H1 (cell line): ENCODE measurements at regions not wholly inside any gene's neighbourhood (a gene's known extent, or its start where the extent isn't known, plus 50 kb on each side); places are given as distances from the start of the nearest gene placed in this dataset.

Experiments used
- CTCF ChIA-PET: fragments of 300-600 bp; sonication (Branson Sonifier 250); formaldehyde crosslinking; loops from one replicate; lab custom pipeline; 2021; ENCODE audit not compliant: partially characterized antibody; lab: Charles Lee
- POLR2A ChIA-PET: fragments of 300-600 bp; sonication (Branson Sonifier 250); formaldehyde crosslinking; loops from one replicate; lab custom pipeline; 2021; ENCODE audit warnings: inconsistent platforms; ENCODE audit not compliant: partially characterized antibody; lab: Charles Lee
- DNase-seq, 2 experiments: peaks; one replicate each; pipeline versions ENCODE4 v3.0.0 to v3.0.0-alpha.2; 2010 to 2022; ENCODE audit warnings: low spot score in 2 of 2, low read depth in 1 of 2, mixed read lengths in 1 of 2
- FAIRE-seq: peaks from 2 replicates; lab custom pipeline; 2011; peaks lifted over from hg19 to GRCh38; lab: Jason Lieb, UNC
- H2AFZ ChIP-seq: 2 replicates; pipeline ENCODE4 v1.8.1; 2012; ENCODE audit warnings: low read length, inconsistent platforms
- H2AK5ac ChIP-seq: 2 replicates; pipeline ENCODE4 v1.6.1; 2013; ENCODE audit warnings: low read depth, low read length
- H2BK120ac ChIP-seq: replicated peaks from 2 replicates; pipeline ENCODE3; 2013; ENCODE audit warnings: low read depth, low read length, inconsistent platforms
- H2BK12ac ChIP-seq: 2 replicates; pipeline ENCODE4 v1.6.1; 2013; ENCODE audit warnings: low read depth, low read length
- H2BK15ac ChIP-seq: 2 replicates; pipeline ENCODE4 v1.6.1; 2013; ENCODE audit warnings: low read length
- H2BK20ac ChIP-seq: 2 replicates; pipeline ENCODE4 v1.6.1; 2013; ENCODE audit warnings: low read length
- H2BK5ac ChIP-seq: 2 replicates; pipeline ENCODE4 v1.6.1; 2013; ENCODE audit warnings: low read depth, low read length
- H3K14ac ChIP-seq: 2 replicates; pipeline ENCODE4 v1.6.1; 2013; ENCODE audit warnings: inconsistent platforms; ENCODE audit not compliant: insufficient read length
- H3K18ac ChIP-seq: 2 replicates; pipeline ENCODE4 v1.6.1; 2013; ENCODE audit warnings: low read length; ENCODE audit errors: extremely low read depth
- H3K23ac ChIP-seq: 2 replicates; pipeline ENCODE4 v1.6.1; 2013; ENCODE audit warnings: inconsistent platforms; ENCODE audit not compliant: insufficient read length
- H3K23me2 ChIP-seq: 2 replicates; pipeline ENCODE4 v1.6.1; 2013; ENCODE audit warnings: low read depth, low read length
- H3K27ac ChIP-seq: 2 replicates; pipeline ENCODE4 v1.6.1; 2011; ENCODE audit warnings: low read depth, low read length, inconsistent platforms
- H3K27me3 ChIP-seq, 4 experiments: replicated peaks in 1 of 4; 1 replicate in 1 of 4; 2 replicates in 3 of 4; pipeline versions ENCODE4 v1.6.1 to v1.8.1; 2011 to 2013; ENCODE audit warnings: low read length in 3 of 4, mild to moderate bottlenecking in 3 of 4, inconsistent platforms in 2 of 4, mixed read lengths in 2 of 4, moderate library complexity in 1 of 4; ENCODE audit not compliant: control insufficient read depth in 3 of 4, insufficient read depth in 3 of 4; ENCODE audit errors: extremely low read depth in 1 of 4
- H3K36me3 ChIP-seq, 4 experiments: 2 replicates each; pipeline versions ENCODE4 v1.6.1 to v1.8.1; 2011 to 2013; ENCODE audit warnings: mild to moderate bottlenecking in 4 of 4, low read length in 3 of 4, moderate library complexity in 2 of 4, control low read depth in 1 of 4, inconsistent platforms in 1 of 4; ENCODE audit not compliant: insufficient read depth in 4 of 4, control insufficient read depth in 2 of 4
- H3K4ac ChIP-seq: replicated peaks from 2 replicates; pipeline ENCODE3; 2013; ENCODE audit warnings: low read length, low read depth, mixed read lengths, inconsistent platforms; ENCODE audit not compliant: insufficient read length
- H3K4me1 ChIP-seq, 4 experiments: replicated peaks in 1 of 4; 1 replicate in 1 of 4; 2 replicates in 3 of 4; pipeline versions ENCODE4 v1.6.1 to v1.8.1; 2011 to 2013; ENCODE audit warnings: low read length in 3 of 4, inconsistent platforms in 2 of 4, mixed read lengths in 1 of 4; ENCODE audit not compliant: insufficient read depth in 4 of 4, control insufficient read depth in 3 of 4
- H3K4me2 ChIP-seq, 2 experiments: 2 replicates each; pipeline versions ENCODE4 v1.6.1 to v1.8.1; 2011 to 2013; ENCODE audit warnings: low read depth in 2 of 2, low read length in 2 of 2, control low read depth in 1 of 2, inconsistent platforms in 1 of 2, mild to moderate bottlenecking in 1 of 2; ENCODE audit not compliant: insufficient read depth in 1 of 2
- H3K4me3 ChIP-seq, 4 experiments: fragments of 200-600, 300-600 bp in 1 of 4; sonication (generic), shearing (Covaris generic), sonication (Bioruptor Twin) in 1 of 4; 2 replicates each; pipeline versions ENCODE4 v1.5.1 to v1.8.1; 2011 to 2016; ENCODE audit warnings: low read length in 4 of 4, low read depth in 3 of 4, control low read depth in 2 of 4, inconsistent platforms in 2 of 4, mild to moderate bottlenecking in 2 of 4, mixed read lengths in 1 of 4, moderate library complexity in 1 of 4; ENCODE audit not compliant: insufficient read depth in 2 of 4; ENCODE audit errors: extremely low read depth in 1 of 4
- H3K56ac ChIP-seq: replicated peaks from 2 replicates; pipeline ENCODE3; 2013; ENCODE audit warnings: low read depth, mild to moderate bottlenecking, mixed read lengths, low read length, inconsistent platforms; ENCODE audit not compliant: insufficient read length
- H3K79me1 ChIP-seq: 2 replicates; pipeline ENCODE4 v1.6.1; 2013; ENCODE audit warnings: low read depth, low read length, control low read depth
- H3K79me2 ChIP-seq, 2 experiments: 2 replicates each; pipeline versions ENCODE4 v1.6.1 to v1.8.1; 2012 to 2013; ENCODE audit warnings: low read length in 2 of 2, mild to moderate bottlenecking in 2 of 2, inconsistent platforms in 1 of 2; ENCODE audit not compliant: insufficient read depth in 2 of 2, control insufficient read depth in 1 of 2
- H3K9ac ChIP-seq, 4 experiments: replicated peaks in 1 of 4; 1 replicate in 1 of 4; 2 replicates in 3 of 4; pipeline versions ENCODE4 v1.6.1 to v1.8.1; 2011 to 2013; ENCODE audit warnings: low read depth in 3 of 4, low read length in 3 of 4, control low read depth in 2 of 4, mild to moderate bottlenecking in 2 of 4, moderate library complexity in 2 of 4, inconsistent platforms in 1 of 4; ENCODE audit errors: extremely low read depth in 1 of 4
- H3K9me3 ChIP-seq, 2 experiments: 2 replicates each; pipeline versions ENCODE4 v1.6.1 to v1.8.1; 2012 to 2013; ENCODE audit warnings: mild to moderate bottlenecking in 2 of 2, moderate library complexity in 2 of 2, control low read depth in 1 of 2, inconsistent platforms in 1 of 2, low read depth in 1 of 2, low read length in 1 of 2, mixed read lengths in 1 of 2; ENCODE audit not compliant: insufficient read depth in 2 of 2
- H4K20me1 ChIP-seq, 2 experiments: replicated peaks in 1 of 2; 2 replicates each; pipeline versions ENCODE3 to v1.8.1; 2011 to 2013; ENCODE audit warnings: inconsistent platforms in 2 of 2, low read length in 2 of 2, mild to moderate bottlenecking in 1 of 2; ENCODE audit not compliant: insufficient read depth in 2 of 2, control insufficient read depth in 1 of 2
- H4K5ac ChIP-seq: 2 replicates; pipeline ENCODE4 v1.6.1; 2013; ENCODE audit warnings: low read length, low read depth, mixed read lengths, inconsistent platforms; ENCODE audit not compliant: insufficient read length
- H4K8ac ChIP-seq: 2 replicates; pipeline ENCODE4 v1.8.0; 2013; ENCODE audit warnings: mild to moderate bottlenecking, moderate library complexity, low read length, inconsistent platforms; ENCODE audit not compliant: insufficient read depth; ENCODE audit errors: extremely low read depth
- H4K91ac ChIP-seq: replicated peaks from 2 replicates; pipeline ENCODE3; 2013; ENCODE audit warnings: low read length, mixed read lengths, inconsistent platforms; ENCODE audit not compliant: insufficient read length
- ASH2L ChIP-seq: fragments of 200-600, 300-600 bp; sonication (generic); IDR thresholded peaks from one replicate; pipeline ENCODE4 v1.7.1; 2017; ENCODE audit warnings: low read length
- CTBP2 ChIP-seq: IDR thresholded peaks from 2 replicates; pipeline ENCODE4 v1.7.0; 2011; ENCODE audit warnings: borderline replicate concordance, mild to moderate bottlenecking, moderate library complexity, mixed read lengths, low read length; ENCODE audit not compliant: insufficient read depth, insufficient read length
- E2F6 ChIP-seq: IDR thresholded peaks from 2 replicates; pipeline ENCODE4 v1.6.1; 2012; ENCODE audit warnings: inconsistent platforms
- TBP ChIP-seq: IDR thresholded peaks from 2 replicates; pipeline ENCODE4 v1.6.1; 2011; ENCODE audit warnings: low read depth, low read length, improper control_type of control experiment
- WGBS, 2 experiments: shearing (Covaris generic) in 1 of 2; methylation state at CpG; one replicate each; pipeline versions ENCODE4 v1.1.6 to v1.1.7; 2013 to 2015; ENCODE audit warnings: low lambda C conversion rate in 2 of 2, mixed read lengths in 2 of 2, inconsistent platforms in 1 of 2, low coverage in 1 of 2, missing lambda C conversion rate in 1 of 2; ENCODE audit not compliant: insufficient replicate concordance in 2 of 2, insufficient coverage in 1 of 2, insufficient read length in 1 of 2; ENCODE audit errors: extremely low coverage in 1 of 2, missing lambda C conversion rate in 1 of 2; 5-methylcytosine and 5-hydroxymethylcytosine counted together

- Histone ChIP-seq H2BK5ac (no peak overlapping the region), H3K27ac (no peak overlapping the region), H2BK12ac (no peak overlapping the region), H3K23me2 (no peaks in the 10 kb centered on the region), H3K4ac (no peak overlapping the region), H3K4me3 (no peak overlapping the region), H2AFZ (no peak overlapping the region), H2BK20ac (no peak overlapping the region), H3K9ac (no peak overlapping the region), H3K14ac (no peak overlapping the region), H3K4me2 (no peak overlapping the region), H3K9me3 (no peaks in the 10 kb centered on the region), H3K23ac (no peak overlapping the region), H2BK120ac (no peak overlapping the region), H4K91ac (no peak overlapping the region), H3K56ac (no peak overlapping the region), H2AK5ac (no peak overlapping the region), H4K8ac (no peak overlapping the region), H3K27me3 (no peaks in the 10 kb centered on the region), H4K20me1 (no peaks in the 10 kb centered on the region), H3K36me3 (no peaks in the 10 kb centered on the region), H2BK15ac (no peak overlapping the region), H3K18ac (no peak overlapping the region), H3K4me1 (no peaks in the 10 kb centered on the region), H3K79me1 (no peaks in the 10 kb centered on the region), H3K79me2 (no peaks in the 10 kb centered on the region), H4K5ac (no peak overlapping the region)
- CTCF ChIA-PET, result no interaction called here
- FAIRE-seq (no peak), DNase-seq (no peak)
- TF ChIP-seq CTBP2 (no peak), E2F6 (no peak), TBP (no peak), ASH2L (no peak)
- POLR2A ChIA-PET, result no interaction called here
- WGBS, 2 experiments, result 58% methylated on average over 3 of the region's 3 CpGs; no CpG with 5 or more reads in 1 of the 2 experiments
Observed at GRCh38 chr12:65682112-65682511, 142.2 kb upstream of the HMGA2 start.
